ENCODE measurements at regions not wholly inside any gene's neighbourhood (a gene's known extent, or its start where the extent isn't known, plus 50 kb on each side); places are given as distances from the start of the nearest gene placed in this dataset.
"Not testable (repeated sequence)": the region's sequence is repeated elsewhere in the genome, so short reads cannot be mapped to it uniquely, and the experiment has no call there.

GRCh38 chr7:68691261-68692216 lies 906.7 kb upstream of the AUTS2 start:
- DNase-seq, result no peak

- DNase-seq, result no peak
These were observed 905.8 kb upstream of the AUTS2 start for GRCh38 chr7:68692511-68692910.

- DNase-seq, result no peak
These were observed 903.6 kb upstream of the AUTS2 start for GRCh38 chr7:68694656-68695055.

GRCh38 chr7:68697796-68698280 lies 900.4 kb upstream of the AUTS2 start:
- no peak for DNase-seq

- DNase-seq, result no peak
These were observed 899.1 kb upstream of the AUTS2 start for GRCh38 chr7:68699090-68699711.

- DNase-seq, result no peak
These were observed 897.9 kb upstream of the AUTS2 start for GRCh38 chr7:68700414-68700813.

GRCh38 chr7:68706291-68706690 lies 892.0 kb upstream of the AUTS2 start:
- no peak for DNase-seq

- no peak for DNase-seq
These were observed 891.1 kb upstream of the AUTS2 start for GRCh38 chr7:68707159-68707558.

GRCh38 chr7:68707958-68708357 lies 890.3 kb upstream of the AUTS2 start:
- DNase-seq, result no peak

- no peak for DNase-seq
These were observed 885.2 kb upstream of the AUTS2 start for GRCh38 chr7:68712956-68713495.

- not testable (repeated sequence) for DNase-seq
These were observed 884.1 kb upstream of the AUTS2 start for GRCh38 chr7:68714135-68714534.

GRCh38 chr7:68715907-68716306 lies 882.4 kb upstream of the AUTS2 start:
- no peak for DNase-seq

- DNase-seq, result no peak
These were observed 881.1 kb upstream of the AUTS2 start for GRCh38 chr7:68717176-68717575.

- DNase-seq, result no peak
These were observed 880.2 kb upstream of the AUTS2 start for GRCh38 chr7:68718097-68718551.

- no peak for DNase-seq
These were observed 877.6 kb upstream of the AUTS2 start for GRCh38 chr7:68720697-68721096.

- DNase-seq, result no peak
These were observed 876.2 kb upstream of the AUTS2 start for GRCh38 chr7:68722044-68722443.

- DNase-seq, result no peak
These were observed 873.3 kb upstream of the AUTS2 start for GRCh38 chr7:68724965-68725364.

GRCh38 chr7:68725843-68726785 lies 872.2 kb upstream of the AUTS2 start:
- no peak for DNase-seq

- not testable (repeated sequence) for DNase-seq
These were observed 869.6 kb upstream of the AUTS2 start for GRCh38 chr7:68728720-68729119.

- no peak for DNase-seq
These were observed 868.9 kb upstream of the AUTS2 start for GRCh38 chr7:68729371-68729770.

GRCh38 chr7:68730194-68730593 lies 868.1 kb upstream of the AUTS2 start:
- DNase-seq, result no peak

GRCh38 chr7:68730964-68731363 lies 867.3 kb upstream of the AUTS2 start:
- no peak for DNase-seq
